ENCODE measurements at regions not wholly inside any gene's neighbourhood (a gene's known extent, or its start where the extent isn't known, plus 50 kb on each side); places are given as distances from the start of the nearest gene placed in this dataset.
"Not testable (repeated sequence)": the region's sequence is repeated elsewhere in the genome, so short reads cannot be mapped to it uniquely, and the experiment has no call there.

- BruUV-seq (replicated peaks): no TSS peak
- intact Hi-C loops (cut with micrococcal nuclease; ENCODE audit: unreplicated experiment): no loop called here
- DNase-seq: no peak
- H3K36me3 Mint-ChIP-seq (ENCODE audit: insufficient read depth, unreplicated experiment): no peaks in the 10 kb centered on the region
- CTCF ChIA-PET: no interaction called here
- H3K4me1 Mint-ChIP-seq (ENCODE audit: low read depth, unreplicated experiment): no peaks in the 10 kb centered on the region
- H3K27ac Mint-ChIP-seq (ENCODE audit: unreplicated experiment): no peak overlapping the region
- H3K4me3 Mint-ChIP-seq (ENCODE audit: low read depth, unreplicated experiment): no peak overlapping the region
- TF ChIP-seq CTCF (IDR thresholded peaks at IDR 0.05; ENCODE audit: unreplicated experiment): no peak
- H3K27me3 Mint-ChIP-seq (ENCODE audit: unreplicated experiment): no peaks in the 10 kb centered on the region
- no peaks in the 10 kb centered on the region for H3K9me3 Mint-ChIP-seq (ENCODE audit: low read depth, unreplicated experiment)
Measured at GRCh38 chr7:127474457-127474856, 81.9 kb upstream of the ZNF800 start.

GRCh38 chr7:127473409-127473808 lies 80.9 kb upstream of the ZNF800 start:
- CTCF ChIA-PET: no interaction called here

GRCh38 chr7:127460077-127460476 lies 67.6 kb upstream of the ZNF800 start:
- H3K27ac Mint-ChIP-seq (ENCODE audit: unreplicated experiment): no peak overlapping the region
- DNase-seq: no peak
- peaks cover 20% of the 10 kb centered on the region for H3K27me3 Mint-ChIP-seq (ENCODE audit: unreplicated experiment)
- H3K4me3 Mint-ChIP-seq (ENCODE audit: low read depth, unreplicated experiment): no peak overlapping the region
- TF ChIP-seq CTCF (IDR thresholded peaks at IDR 0.05; ENCODE audit: unreplicated experiment): no peak
- no TSS peak for BruUV-seq (replicated peaks)
- intact Hi-C loops (cut with micrococcal nuclease; ENCODE audit: unreplicated experiment): no loop called here
- no peaks in the 10 kb centered on the region for H3K9me3 Mint-ChIP-seq (ENCODE audit: low read depth, unreplicated experiment)
- H3K4me1 Mint-ChIP-seq (ENCODE audit: low read depth, unreplicated experiment): no peaks in the 10 kb centered on the region
- H3K36me3 Mint-ChIP-seq (ENCODE audit: insufficient read depth, unreplicated experiment): no peaks in the 10 kb centered on the region
- CTCF ChIA-PET: no interaction called here

More at GRCh38 chr7:127473409-127473808, 80.9 kb upstream of the ZNF800 start:
- Mint-ChIP-seq H3K27ac (ENCODE audit: unreplicated experiment) (no peak overlapping the region), H3K27me3 (ENCODE audit: unreplicated experiment) (no peaks in the 10 kb centered on the region), H3K4me1 (ENCODE audit: low read depth, unreplicated experiment) (no peaks in the 10 kb centered on the region), H3K9me3 (ENCODE audit: low read depth, unreplicated experiment) (no peaks in the 10 kb centered on the region), H3K4me3 (ENCODE audit: low read depth, unreplicated experiment) (no peak overlapping the region), H3K36me3 (ENCODE audit: insufficient read depth, unreplicated experiment) (no peaks in the 10 kb centered on the region)
- no TSS peak for BruUV-seq (replicated peaks)
- no peak for DNase-seq
- intact Hi-C loops (cut with micrococcal nuclease; ENCODE audit: unreplicated experiment): no loop called here
- TF ChIP-seq CTCF (IDR thresholded peaks at IDR 0.05; ENCODE audit: unreplicated experiment): no peak

- H3K36me3 Mint-ChIP-seq (ENCODE audit: insufficient read depth, unreplicated experiment); BruUV-seq (replicated peaks); intact Hi-C loops (cut with micrococcal nuclease; ENCODE audit: unreplicated experiment); H3K4me3 Mint-ChIP-seq (ENCODE audit: low read depth, unreplicated experiment); CTCF ChIA-PET; H3K4me1 Mint-ChIP-seq (ENCODE audit: low read depth, unreplicated experiment); H3K27ac Mint-ChIP-seq (ENCODE audit: unreplicated experiment); DNase-seq: not testable (repeated sequence)
- Mint-ChIP-seq H3K27me3 (ENCODE audit: unreplicated experiment) (peaks cover 33% of the 10 kb centered on the region), H3K9me3 (ENCODE audit: low read depth, unreplicated experiment) (peaks cover 11% of the 10 kb centered on the region)
Measured at GRCh38 chr7:127451258-127451657, 58.8 kb upstream of the ZNF800 start.

GRCh38 chr7:127448566-127448965 lies 56.1 kb upstream of the ZNF800 start:
- Mint-ChIP-seq H3K27me3 (ENCODE audit: unreplicated experiment) (peaks cover 21% of the 10 kb centered on the region), H3K9me3 (ENCODE audit: low read depth, unreplicated experiment) (peaks cover 8% of the 10 kb centered on the region), H3K36me3 (ENCODE audit: insufficient read depth, unreplicated experiment) (no peaks in the 10 kb centered on the region), H3K4me1 (ENCODE audit: low read depth, unreplicated experiment) (no peaks in the 10 kb centered on the region), H3K27ac (ENCODE audit: unreplicated experiment) (no peak overlapping the region), H3K4me3 (ENCODE audit: low read depth, unreplicated experiment) (no peak overlapping the region)
- intact Hi-C loops (cut with micrococcal nuclease; ENCODE audit: unreplicated experiment): no loop called here
- no peak for DNase-seq
- CTCF ChIA-PET: no interaction called here
- TF ChIP-seq CTCF (IDR thresholded peaks at IDR 0.05; ENCODE audit: unreplicated experiment): no peak
- BruUV-seq (replicated peaks): no TSS peak

Data from Calu3 (cell line).